Panc1 (cell line): ENCODE measurements at regions not wholly inside any gene's neighbourhood (a gene's known extent, or its start where the extent isn't known, plus 50 kb on each side); places are given as distances from the start of the nearest gene placed in this dataset.
"Not testable (repeated sequence)": the region's sequence is repeated elsewhere in the genome, so short reads cannot be mapped to it uniquely, and the experiment has no call there.

Experiments
- ATAC-seq: fragments of 200-7000 bp; cut with Tn5 transposase; 2 replicates; pipeline ENCODE4 v1.9.1; 2020; ENCODE audit warnings: mild to moderate bottlenecking, moderate library complexity
- BruUV-seq: library from RNA; stranded (reverse); fragments of 400-500 nt; replicated peaks from 2 replicates; lab custom pipeline; 2021; lab: Mats Ljungman, UMichigan
- CTCF ChIA-PET: fragments of 300-600 bp; sonication (Branson Sonifier 250); formaldehyde crosslinking; loops from one replicate; lab custom pipeline; 2022; ENCODE audit warnings: antibody characterized with exemption; lab: Charles Lee
- POLR2A ChIA-PET: fragments of 300-600 bp; sonication (Branson Sonifier 250); formaldehyde crosslinking; loops from one replicate; lab custom pipeline; 2022; ENCODE audit warnings: antibody characterized with exemption; lab: Charles Lee
- DNase-seq: peaks from one replicate; pipeline ENCODE4 v3.0.0-alpha.2; 2010; ENCODE audit warnings: low read depth, low spot score
- H3K27ac ChIP-seq: 2 replicates; pipeline ENCODE4 v1.5.1; 2011; ENCODE audit warnings: mild to moderate bottlenecking, low read length, inconsistent platforms
- H3K27me3 ChIP-seq: fragments of 200-500 bp; sonication (Bioruptor generic); 2 replicates; pipeline ENCODE4 v1.6.0; 2014; ENCODE audit warnings: low read length, inconsistent platforms; ENCODE audit not compliant: control insufficient read depth, insufficient read depth
- H3K36me3 ChIP-seq: fragments of 200-500 bp; sonication (Bioruptor generic); 2 replicates; pipeline ENCODE4 v1.5.1; 2014; ENCODE audit warnings: inconsistent platforms, mild to moderate bottlenecking, low read length, moderate library complexity; ENCODE audit not compliant: control insufficient read depth, insufficient read depth
- H3K4me1 ChIP-seq: 2 replicates; pipeline ENCODE4 v1.5.1; 2011; ENCODE audit warnings: inconsistent platforms, mild to moderate bottlenecking, low read length, moderate library complexity; ENCODE audit not compliant: control insufficient read depth, insufficient read depth
- H3K4me3 ChIP-seq, 2 experiments: 2 replicates each; pipeline ENCODE4 v1.5.1; 2011 to 2012; ENCODE audit warnings: low read depth in 2 of 2, low read length in 2 of 2, mild to moderate bottlenecking in 2 of 2, inconsistent platforms in 1 of 2, moderate library complexity in 1 of 2
- H3K9me3 ChIP-seq: fragments of 200-500 bp; sonication (Bioruptor generic); 2 replicates; pipeline ENCODE4 v1.5.1; 2014; ENCODE audit warnings: low read depth, mild to moderate bottlenecking, inconsistent platforms, low read length, moderate library complexity; ENCODE audit not compliant: control insufficient read depth, insufficient read depth
- POLR2AphosphoS5 ChIP-seq: IDR thresholded peaks from 2 replicates; pipeline ENCODE4 v1.6.1; 2012; ENCODE audit warnings: mild to moderate bottlenecking, low read depth, low read length, moderate library complexity
- SIN3A ChIP-seq: IDR thresholded peaks from 2 replicates; pipeline ENCODE4 v1.6.1; 2012; ENCODE audit warnings: low read depth, mild to moderate bottlenecking, low read length, moderate library complexity, borderline replicate concordance; ENCODE audit not compliant: insufficient read depth
- TCF7L2 ChIP-seq: IDR thresholded peaks from 2 replicates; pipeline ENCODE4 v1.6.1; 2011; ENCODE audit warnings: mild to moderate bottlenecking, low read depth, low read length, inconsistent platforms
- in situ Hi-C: cut with HindIII; loops from 2 replicates; pipeline ENCODE4 v1.10.0; 2016; ENCODE audit warnings: low sequenced_read_pairs, low pct_unique_long_range_greater_than_20kb
- intact Hi-C: fragments of 100-400 bp; cut with micrococcal nuclease; formaldehyde crosslinking; loops from one replicate; pipeline ENCODE4 v1.10.0; 2022; ENCODE audit not compliant: unreplicated experiment
- TF ChIP-seq, protein P1 (sequence below): fragments of 450-650 bp; IDR thresholded peaks from 2 replicates; pipeline ENCODE4 v1.5.1; 2017; ENCODE audit warnings: mild to moderate bottlenecking
- TF ChIP-seq, protein P2 (sequence below), 2 experiments: IDR thresholded peaks; 2 replicates each; pipeline ENCODE4 v1.6.1; 2011 to 2012; ENCODE audit warnings: low read depth in 2 of 2, control low read depth in 1 of 2, low read length in 1 of 2, mild to moderate bottlenecking in 1 of 2, moderate library complexity in 1 of 2; ENCODE audit not compliant: insufficient read depth in 1 of 2

DNA sequence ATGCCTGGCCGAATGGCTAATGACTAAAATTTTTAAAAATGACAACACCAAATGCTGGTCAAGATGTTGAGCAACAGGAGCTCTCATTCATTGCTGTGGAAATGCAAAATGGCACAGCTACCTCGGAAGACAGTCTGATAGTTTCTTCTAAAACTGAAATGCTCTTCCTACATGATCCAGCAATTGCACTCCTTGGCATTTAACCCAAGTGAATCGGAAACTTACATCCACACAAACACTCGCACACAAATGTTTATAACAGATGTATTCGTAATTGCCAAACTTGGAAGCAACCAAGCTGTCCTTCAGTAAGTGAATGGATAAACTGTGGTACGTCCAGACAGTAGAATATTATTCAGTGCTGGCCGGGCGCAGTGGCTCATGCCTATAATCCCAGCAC is 56.4 kb upstream of the NCOA3 start:
- POLR2A ChIA-PET, result interaction anchor here (0.7 kb wide), 3 partner anchors 10 to 174 kb away, joined by 4 to 7 read pairs (median 6); no protein-coding TSS in a partner anchor
- TF ChIP-seq, protein P1, sequence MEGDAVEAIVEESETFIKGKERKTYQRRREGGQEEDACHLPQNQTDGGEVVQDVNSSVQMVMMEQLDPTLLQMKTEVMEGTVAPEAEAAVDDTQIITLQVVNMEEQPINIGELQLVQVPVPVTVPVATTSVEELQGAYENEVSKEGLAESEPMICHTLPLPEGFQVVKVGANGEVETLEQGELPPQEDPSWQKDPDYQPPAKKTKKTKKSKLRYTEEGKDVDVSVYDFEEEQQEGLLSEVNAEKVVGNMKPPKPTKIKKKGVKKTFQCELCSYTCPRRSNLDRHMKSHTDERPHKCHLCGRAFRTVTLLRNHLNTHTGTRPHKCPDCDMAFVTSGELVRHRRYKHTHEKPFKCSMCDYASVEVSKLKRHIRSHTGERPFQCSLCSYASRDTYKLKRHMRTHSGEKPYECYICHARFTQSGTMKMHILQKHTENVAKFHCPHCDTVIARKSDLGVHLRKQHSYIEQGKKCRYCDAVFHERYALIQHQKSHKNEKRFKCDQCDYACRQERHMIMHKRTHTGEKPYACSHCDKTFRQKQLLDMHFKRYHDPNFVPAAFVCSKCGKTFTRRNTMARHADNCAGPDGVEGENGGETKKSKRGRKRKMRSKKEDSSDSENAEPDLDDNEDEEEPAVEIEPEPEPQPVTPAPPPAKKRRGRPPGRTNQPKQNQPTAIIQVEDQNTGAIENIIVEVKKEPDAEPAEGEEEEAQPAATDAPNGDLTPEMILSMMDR, result no peak
- no peak for TF ChIP-seq POLR2AphosphoS5
- TF ChIP-seq SIN3A, result no peak
- TF ChIP-seq, protein P2, sequence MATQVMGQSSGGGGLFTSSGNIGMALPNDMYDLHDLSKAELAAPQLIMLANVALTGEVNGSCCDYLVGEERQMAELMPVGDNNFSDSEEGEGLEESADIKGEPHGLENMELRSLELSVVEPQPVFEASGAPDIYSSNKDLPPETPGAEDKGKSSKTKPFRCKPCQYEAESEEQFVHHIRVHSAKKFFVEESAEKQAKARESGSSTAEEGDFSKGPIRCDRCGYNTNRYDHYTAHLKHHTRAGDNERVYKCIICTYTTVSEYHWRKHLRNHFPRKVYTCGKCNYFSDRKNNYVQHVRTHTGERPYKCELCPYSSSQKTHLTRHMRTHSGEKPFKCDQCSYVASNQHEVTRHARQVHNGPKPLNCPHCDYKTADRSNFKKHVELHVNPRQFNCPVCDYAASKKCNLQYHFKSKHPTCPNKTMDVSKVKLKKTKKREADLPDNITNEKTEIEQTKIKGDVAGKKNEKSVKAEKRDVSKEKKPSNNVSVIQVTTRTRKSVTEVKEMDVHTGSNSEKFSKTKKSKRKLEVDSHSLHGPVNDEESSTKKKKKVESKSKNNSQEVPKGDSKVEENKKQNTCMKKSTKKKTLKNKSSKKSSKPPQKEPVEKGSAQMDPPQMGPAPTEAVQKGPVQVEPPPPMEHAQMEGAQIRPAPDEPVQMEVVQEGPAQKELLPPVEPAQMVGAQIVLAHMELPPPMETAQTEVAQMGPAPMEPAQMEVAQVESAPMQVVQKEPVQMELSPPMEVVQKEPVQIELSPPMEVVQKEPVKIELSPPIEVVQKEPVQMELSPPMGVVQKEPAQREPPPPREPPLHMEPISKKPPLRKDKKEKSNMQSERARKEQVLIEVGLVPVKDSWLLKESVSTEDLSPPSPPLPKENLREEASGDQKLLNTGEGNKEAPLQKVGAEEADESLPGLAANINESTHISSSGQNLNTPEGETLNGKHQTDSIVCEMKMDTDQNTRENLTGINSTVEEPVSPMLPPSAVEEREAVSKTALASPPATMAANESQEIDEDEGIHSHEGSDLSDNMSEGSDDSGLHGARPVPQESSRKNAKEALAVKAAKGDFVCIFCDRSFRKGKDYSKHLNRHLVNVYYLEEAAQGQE (IDR thresholded peaks at IDR 0.05; ENCODE audit: insufficient read depth in 1 of 2, low read depth in 2 of 2, low read length in 1 of 2), result no peak
- no peak for TF ChIP-seq TCF7L2
- no TSS peak for BruUV-seq
- CTCF ChIA-PET, result no interaction called here
- no peak overlapping the region for H3K4me3 ChIP-seq
- intact Hi-C loops, result no loop called here
- no peaks in the 10 kb centered on the region for H3K9me3 ChIP-seq
- ATAC-seq, result no peak
- in situ Hi-C loops, result no loop called here
- H3K36me3 ChIP-seq, result no peaks in the 10 kb centered on the region
- H3K27ac ChIP-seq, result no peak overlapping the region
- no peak for DNase-seq
- no peaks in the 10 kb centered on the region for H3K27me3 ChIP-seq
- H3K4me1 ChIP-seq, result no peaks in the 10 kb centered on the region

DNA sequence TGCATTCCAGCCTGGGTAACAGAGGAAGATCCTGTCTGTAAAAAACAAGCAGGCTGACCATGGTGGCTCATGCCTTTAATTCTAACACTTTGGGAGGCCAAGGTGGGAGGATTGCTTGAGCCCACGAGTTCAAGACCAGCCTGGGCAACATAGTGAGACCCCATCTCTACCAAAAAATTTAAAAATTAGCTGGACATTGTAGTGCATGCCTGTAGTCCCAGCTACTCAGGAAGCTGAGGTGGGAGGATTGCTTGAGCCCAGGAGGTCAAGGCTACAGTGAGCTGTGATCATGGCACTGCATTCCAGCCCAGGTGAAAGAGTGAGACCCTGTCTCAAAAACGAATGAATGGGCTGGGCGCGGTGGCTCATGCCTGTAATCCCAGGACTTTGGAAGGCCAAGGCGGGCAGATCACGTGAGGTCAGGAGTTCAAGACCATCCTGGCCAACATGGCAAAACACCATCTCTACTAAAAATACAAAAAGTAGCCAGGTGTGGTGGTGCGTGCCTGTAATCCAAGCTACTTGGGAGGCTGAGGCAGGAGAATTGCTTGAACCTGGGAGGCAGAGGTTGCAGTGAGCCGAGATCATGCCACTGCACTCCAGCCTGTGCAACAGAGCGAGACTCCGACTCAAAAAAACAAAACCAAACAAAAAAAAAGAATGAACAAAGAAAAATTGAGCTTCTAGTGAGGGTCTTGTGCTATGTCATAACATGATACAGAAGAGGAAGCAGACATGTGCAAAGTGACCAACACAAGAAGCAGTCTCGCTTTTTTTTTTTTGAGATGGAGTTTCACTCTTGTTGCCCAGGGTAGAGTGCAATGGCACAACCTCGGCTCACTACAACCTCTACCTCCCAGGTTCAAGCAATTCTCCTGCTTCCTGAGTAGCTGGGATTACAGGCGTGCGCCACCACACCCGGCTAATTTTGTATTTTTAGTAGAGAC is 54.1 kb upstream of the NCOA3 start:
- intact Hi-C loops, ATAC-seq, H3K27ac ChIP-seq, H3K9me3 ChIP-seq, BruUV-seq, H3K27me3 ChIP-seq, DNase-seq, CTCF ChIA-PET, H3K36me3 ChIP-seq, H3K4me3 ChIP-seq, in situ Hi-C loops, H3K4me1 ChIP-seq: not testable (repeated sequence)
- POLR2A ChIA-PET, result interaction anchor here (0.6 to 0.7 kb wide), 2 partner anchors 118 to 119 kb away, joined by 3 to 14 read pairs; no protein-coding TSS in a partner anchor

DNA sequence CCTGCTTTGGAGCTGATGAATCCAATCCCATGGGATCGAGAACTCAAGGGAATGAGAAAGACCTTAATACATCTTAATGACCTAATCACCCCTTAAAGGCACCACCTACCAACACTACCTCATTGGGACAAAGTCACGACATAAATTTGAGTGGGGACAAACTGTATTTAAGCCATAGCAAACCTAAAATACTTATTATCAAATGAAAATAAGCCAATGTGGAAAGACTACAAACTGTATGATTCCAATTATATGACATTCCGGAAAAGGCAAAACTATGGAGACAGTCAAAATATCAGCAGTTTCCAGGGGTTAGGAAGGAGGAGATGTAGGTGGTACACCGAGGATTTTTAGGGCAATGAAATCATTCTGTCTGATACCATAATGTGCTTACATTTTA is 53.3 kb upstream of the NCOA3 start:
- in situ Hi-C loops, result no loop called here
- intact Hi-C loops, result no loop called here
- DNase-seq (no peak), ATAC-seq (no peak)
- no peaks in the 10 kb centered on the region for H3K9me3 ChIP-seq
- TF ChIP-seq POLR2AphosphoS5 (no peak), TCF7L2 (no peak), SIN3A (no peak)
- TF ChIP-seq, protein P2 (IDR thresholded peaks at IDR 0.05; ENCODE audit: insufficient read depth in 1 of 2, low read depth in 2 of 2, low read length in 1 of 2), result no peak
- TF ChIP-seq, protein P1, result no peak
- H3K36me3 ChIP-seq, result no peaks in the 10 kb centered on the region
- 0 out of 2 replicates have a peak, but pooled peaks cover 9% of the 10 kb centered on the region for H3K4me1 ChIP-seq
- no peaks in the 10 kb centered on the region for H3K27me3 ChIP-seq
- ChIA-PET POLR2A (interaction anchor here (0.6 to 0.7 kb wide), 2 partner anchors 117 to 120 kb away, joined by 3 to 14 read pairs; no protein-coding TSS in a partner anchor), CTCF (no interaction called here)
- H3K27ac ChIP-seq, result no peak overlapping the region
- no TSS peak for BruUV-seq
- H3K4me3 ChIP-seq, result no peak overlapping the region
